Tibial nerve (tissue), 4 donors: ENCODE measurements at regions not wholly inside any gene's neighbourhood (a gene's known extent, or its start where the extent isn't known, plus 50 kb on each side); places are given as distances from the start of the nearest gene placed in this dataset.

ENCODE experiments used
- EP300 ChIP-seq, 2 donors: sonication (generic); formaldehyde crosslinking; IDR thresholded peaks; one replicate each; pipeline ENCODE4 v1.6.1; 2017; ENCODE audit warnings: antibody characterized with exemption in 2 of 2, mild to moderate bottlenecking in 1 of 2
- POLR2A ChIP-seq, 2 donors: fragments of 450-650 bp; IDR thresholded peaks; one replicate each; pipeline ENCODE4 v1.6.1; 2017; ENCODE audit warnings: antibody characterized with exemption in 2 of 2, mild to moderate bottlenecking in 2 of 2, moderate library complexity in 2 of 2
- TF ChIP-seq, protein P1 (sequence below), 5 experiments: fragments of 200-600 bp in 3 of 5; fragments of 450-650 bp in 2 of 5; sonication (generic) in 3 of 5; IDR thresholded peaks; one replicate each; pipeline ENCODE4 v1.5.1; 2016 to 2019; ENCODE audit warnings: antibody characterized with exemption in 5 of 5, mild to moderate bottlenecking in 3 of 5, moderate library complexity in 2 of 5

DNA sequence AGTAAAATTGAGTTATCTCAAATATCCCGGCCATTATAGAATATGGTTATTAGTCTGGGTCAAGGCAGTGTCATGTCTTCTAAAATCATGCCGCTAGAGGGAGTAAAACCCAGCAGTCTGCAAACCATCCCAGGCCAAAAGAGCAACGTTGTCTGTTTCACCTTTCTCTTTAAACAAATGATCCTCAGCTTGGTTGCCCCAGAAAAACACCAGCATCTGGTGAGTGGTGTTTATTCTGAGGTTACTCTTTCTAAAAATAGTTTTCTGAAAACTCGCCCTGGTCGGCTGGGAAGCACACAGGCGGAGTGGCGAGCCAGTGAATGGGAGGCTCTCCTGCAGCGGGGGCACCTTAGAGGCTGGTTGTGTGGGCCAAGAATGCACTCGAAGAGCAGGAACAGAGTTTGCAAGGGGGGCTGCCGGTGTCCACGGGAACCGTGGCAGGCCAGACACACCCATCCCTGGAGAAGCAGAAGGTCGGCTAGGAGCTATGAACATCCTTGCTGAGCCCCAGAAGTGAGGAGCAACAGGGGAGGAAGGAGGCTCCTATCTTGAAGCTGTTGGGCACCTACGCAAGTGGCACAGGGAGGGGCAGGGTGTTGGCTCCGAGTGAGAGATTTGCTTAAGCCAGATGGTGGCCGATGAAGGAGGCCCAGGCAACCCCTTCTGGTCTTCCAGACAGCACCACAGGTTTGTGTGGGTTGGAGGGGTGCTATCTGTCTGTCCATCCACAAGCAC, 297.1 kb downstream of the ETS1 start:
- TF ChIP-seq POLR2A (IDR thresholded peaks at IDR 0.05) (no peak), EP300 (IDR thresholded peaks at IDR 0.05) (peak in 1 of 2 donors; percentile 62)
- TF ChIP-seq, protein P1, sequence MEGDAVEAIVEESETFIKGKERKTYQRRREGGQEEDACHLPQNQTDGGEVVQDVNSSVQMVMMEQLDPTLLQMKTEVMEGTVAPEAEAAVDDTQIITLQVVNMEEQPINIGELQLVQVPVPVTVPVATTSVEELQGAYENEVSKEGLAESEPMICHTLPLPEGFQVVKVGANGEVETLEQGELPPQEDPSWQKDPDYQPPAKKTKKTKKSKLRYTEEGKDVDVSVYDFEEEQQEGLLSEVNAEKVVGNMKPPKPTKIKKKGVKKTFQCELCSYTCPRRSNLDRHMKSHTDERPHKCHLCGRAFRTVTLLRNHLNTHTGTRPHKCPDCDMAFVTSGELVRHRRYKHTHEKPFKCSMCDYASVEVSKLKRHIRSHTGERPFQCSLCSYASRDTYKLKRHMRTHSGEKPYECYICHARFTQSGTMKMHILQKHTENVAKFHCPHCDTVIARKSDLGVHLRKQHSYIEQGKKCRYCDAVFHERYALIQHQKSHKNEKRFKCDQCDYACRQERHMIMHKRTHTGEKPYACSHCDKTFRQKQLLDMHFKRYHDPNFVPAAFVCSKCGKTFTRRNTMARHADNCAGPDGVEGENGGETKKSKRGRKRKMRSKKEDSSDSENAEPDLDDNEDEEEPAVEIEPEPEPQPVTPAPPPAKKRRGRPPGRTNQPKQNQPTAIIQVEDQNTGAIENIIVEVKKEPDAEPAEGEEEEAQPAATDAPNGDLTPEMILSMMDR (IDR thresholded peaks at IDR 0.05), result peak; percentile 79 to 90 (median 86)
